Hepatocyte (in vitro differentiated cells): ENCODE measurements at regions not wholly inside any gene's neighbourhood (a gene's known extent, or its start where the extent isn't known, plus 50 kb on each side); places are given as distances from the start of the nearest gene placed in this dataset.

ENCODE experiments used
- EZH2 ChIP-seq: fragments of 200-600 bp; sonication (generic); IDR thresholded peaks from 2 replicates; pipeline ENCODE4 v1.6.1; 2016; ENCODE audit warnings: antibody characterized with exemption, mild to moderate bottlenecking, borderline replicate concordance
- EZH2phosphoT487 ChIP-seq: fragments of 200-600 bp; sonication (generic); IDR thresholded peaks from one replicate; pipeline ENCODE4 v1.6.1; 2018; ENCODE audit warnings: antibody characterized with exemption, mild to moderate bottlenecking, low read depth, moderate library complexity; ENCODE audit not compliant: unreplicated experiment, severe bottlenecking
- TF ChIP-seq, protein P1 (sequence below): fragments of 200-600 bp; sonication (generic); IDR thresholded peaks from 2 replicates; pipeline ENCODE4 v1.5.1; 2016; ENCODE audit warnings: antibody characterized with exemption, mild to moderate bottlenecking; ENCODE audit not compliant: poor library complexity

DNA sequence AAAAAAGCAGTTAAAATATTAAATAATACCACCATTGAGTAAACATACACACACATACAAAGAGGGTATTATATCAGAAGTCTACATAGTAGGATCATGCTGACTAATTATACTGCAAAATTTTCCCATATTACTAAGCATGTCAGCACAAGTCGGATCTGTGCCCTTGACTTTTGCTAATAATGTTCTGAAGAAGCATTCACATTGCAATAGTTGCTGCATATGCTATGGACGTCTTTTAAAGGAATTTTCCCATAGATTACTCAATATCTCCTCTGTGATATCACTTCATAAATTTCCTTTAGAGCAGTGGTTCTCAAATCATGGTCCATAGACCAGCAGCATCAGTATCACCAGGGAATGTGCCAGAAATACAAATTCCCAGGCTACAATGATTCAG is 110.9 kb upstream of the NUDT7 start:
- TF ChIP-seq, protein P1, sequence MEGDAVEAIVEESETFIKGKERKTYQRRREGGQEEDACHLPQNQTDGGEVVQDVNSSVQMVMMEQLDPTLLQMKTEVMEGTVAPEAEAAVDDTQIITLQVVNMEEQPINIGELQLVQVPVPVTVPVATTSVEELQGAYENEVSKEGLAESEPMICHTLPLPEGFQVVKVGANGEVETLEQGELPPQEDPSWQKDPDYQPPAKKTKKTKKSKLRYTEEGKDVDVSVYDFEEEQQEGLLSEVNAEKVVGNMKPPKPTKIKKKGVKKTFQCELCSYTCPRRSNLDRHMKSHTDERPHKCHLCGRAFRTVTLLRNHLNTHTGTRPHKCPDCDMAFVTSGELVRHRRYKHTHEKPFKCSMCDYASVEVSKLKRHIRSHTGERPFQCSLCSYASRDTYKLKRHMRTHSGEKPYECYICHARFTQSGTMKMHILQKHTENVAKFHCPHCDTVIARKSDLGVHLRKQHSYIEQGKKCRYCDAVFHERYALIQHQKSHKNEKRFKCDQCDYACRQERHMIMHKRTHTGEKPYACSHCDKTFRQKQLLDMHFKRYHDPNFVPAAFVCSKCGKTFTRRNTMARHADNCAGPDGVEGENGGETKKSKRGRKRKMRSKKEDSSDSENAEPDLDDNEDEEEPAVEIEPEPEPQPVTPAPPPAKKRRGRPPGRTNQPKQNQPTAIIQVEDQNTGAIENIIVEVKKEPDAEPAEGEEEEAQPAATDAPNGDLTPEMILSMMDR = no peak
- TF ChIP-seq EZH2 (no peak), EZH2phosphoT487 (no peak)
